Activated T-cell treated with anti-CD3 and anti-CD28 coated beads, Interleukin-2, amount 50 U/mL, for 48 hours (primary cell): ENCODE measurements at regions not wholly inside any gene's neighbourhood (a gene's known extent, or its start where the extent isn't known, plus 50 kb on each side); places are given as distances from the start of the nearest gene placed in this dataset.
A peak's percentile ranks its signal among the peaks of the same experiment; 100 is the strongest.
"Not testable (repeated sequence)": the region's sequence is repeated elsewhere in the genome, so short reads cannot be mapped to it uniquely, and the experiment has no call there.

Experiments
- DNase-seq, 2 experiments: peaks; one replicate each; pipeline ENCODE4 v3.0.0-alpha.2; 2020

DNA sequence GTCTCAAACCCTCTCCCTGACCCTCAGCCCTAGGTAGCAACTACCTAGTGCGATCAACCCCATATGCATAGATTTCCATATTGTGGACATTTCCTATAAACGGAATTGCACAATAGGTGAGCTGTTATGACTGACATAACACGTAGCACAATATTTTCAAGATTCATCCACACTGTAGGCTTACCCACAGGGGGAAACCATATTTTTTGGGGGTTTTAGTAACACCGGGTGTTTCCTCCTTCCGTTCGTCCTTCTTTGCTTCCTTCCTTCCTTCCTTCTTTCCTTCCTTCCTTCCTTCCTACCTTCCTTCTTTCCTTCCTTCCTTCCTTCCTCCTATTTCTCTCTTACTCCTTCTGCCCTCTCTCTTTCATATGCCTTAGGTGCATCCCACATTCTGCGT, 524.2 kb downstream of the CWH43 start:
- DNase-seq: not testable (repeated sequence)

DNA sequence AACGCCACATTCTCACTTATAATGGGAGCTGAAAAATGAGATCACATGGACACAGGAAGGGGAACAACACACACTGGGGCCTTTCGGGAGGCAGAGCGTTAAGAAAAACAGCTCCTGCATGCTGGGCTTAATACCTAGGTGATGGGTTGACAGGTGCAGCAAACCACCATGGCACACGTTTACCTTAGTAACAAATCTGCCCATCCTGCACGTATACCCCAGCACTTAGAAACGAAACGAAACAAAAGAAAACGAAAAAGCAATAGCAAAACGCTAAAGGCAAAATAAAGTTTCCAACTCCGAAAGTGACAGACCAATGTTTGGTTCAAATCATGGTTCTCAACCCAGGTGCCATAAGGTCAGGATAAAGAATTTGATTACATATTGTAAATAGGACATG, 525.3 kb downstream of the CWH43 start:
- DNase-seq: peak in 1 of 2 experiments; percentile 22

DNA sequence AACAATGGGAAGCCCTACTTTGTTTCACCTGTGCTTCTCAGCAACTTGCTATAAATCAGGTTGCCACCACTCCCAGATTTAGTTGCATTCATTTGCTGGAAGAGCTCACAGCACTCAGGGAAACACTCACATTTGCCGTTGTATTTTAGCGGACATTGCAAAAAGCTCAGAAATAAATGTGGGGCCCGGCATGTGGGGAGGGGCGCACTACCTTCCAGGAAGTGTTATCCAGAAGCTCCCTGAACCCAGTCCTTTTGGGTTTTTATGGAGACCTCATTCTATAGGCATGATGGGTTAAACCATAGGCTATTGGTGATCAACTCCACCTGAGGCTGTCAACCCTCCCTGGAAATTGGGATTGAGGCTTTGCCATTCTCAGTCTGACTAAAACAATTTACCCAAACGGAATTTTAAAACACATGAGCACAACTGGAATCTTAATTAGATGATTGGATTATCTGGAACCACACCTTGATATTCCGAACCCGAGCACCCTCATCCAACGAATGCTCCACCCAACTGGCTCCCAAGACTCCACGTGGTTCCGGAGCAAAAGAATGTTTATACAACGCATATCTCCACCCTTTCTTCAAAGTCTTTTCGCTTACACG, 525.9 kb downstream of the CWH43 start:
- DNase-seq: peak in 1 of 2 experiments; percentile 23

DNA sequence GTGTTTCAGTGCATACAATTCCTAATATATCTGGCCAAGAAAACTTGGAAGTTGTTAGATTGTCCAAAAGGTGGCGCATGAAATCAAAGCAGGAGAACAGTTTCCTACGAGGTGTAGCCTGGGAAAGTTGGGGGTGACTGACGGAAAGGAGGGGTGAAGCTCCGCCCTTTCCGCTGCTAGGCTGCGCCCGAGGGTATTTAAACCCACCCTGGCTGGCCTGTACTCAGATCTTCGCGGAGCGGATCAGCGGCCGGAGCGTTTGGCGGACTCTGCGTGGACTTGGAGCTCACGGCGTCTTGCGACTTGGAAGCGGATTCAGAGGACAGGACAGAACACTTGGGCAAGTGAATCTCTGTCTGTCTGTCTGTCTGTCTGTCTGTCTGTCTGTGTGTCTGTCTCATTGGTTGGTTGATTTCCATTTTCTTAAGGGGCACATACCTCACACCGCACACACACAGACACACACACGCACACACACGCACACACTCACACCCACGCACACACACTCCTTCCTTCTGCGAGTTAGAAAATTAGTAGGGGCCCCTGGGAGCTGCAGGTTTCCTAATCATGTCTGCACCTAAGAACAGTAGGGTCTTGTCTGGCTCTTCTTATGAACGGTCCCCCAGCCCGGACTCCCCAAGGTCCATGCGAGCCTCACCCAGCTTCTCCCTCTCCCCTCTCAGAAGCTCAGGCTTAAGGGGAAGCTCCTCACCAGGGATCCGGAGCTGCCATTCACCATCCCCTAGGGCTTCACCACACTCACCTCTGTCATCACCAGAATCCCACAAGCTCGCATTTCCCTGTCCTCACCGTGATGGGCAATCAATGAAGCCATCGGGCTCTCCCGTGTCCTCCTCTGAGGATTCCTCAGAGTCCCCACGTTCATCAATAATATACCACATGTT, 526.8 kb downstream of the CWH43 start:
- peak; percentile 32 to 38 for DNase-seq

DNA sequence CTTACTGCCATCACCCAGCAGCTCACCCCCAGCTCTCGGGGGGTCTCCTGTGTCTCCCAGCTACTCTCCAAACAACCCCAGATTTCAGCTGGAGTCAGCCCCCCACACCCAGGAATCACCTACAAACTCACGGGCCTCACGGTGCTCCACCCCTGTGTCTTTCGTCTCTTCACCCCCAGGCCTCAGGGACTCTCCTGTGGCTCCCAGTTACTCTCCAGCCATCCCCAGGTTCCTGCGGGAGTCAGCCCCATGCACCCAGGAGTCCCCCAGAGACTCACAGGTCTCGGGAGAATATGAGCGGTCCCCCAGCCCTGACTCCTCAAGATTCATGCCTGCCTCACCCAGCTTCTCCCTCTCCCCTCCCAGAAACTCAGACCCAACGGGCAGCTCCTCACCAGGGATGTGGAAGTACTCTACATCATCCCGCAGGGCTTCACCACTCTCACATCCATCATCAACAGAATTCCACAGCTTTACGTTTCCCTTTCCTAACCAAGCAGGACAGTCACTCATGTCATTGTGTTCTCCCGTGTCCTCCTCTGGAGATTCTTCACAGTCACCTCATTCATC, 527.6 kb downstream of the CWH43 start:
- not testable (repeated sequence) for DNase-seq

DNA sequence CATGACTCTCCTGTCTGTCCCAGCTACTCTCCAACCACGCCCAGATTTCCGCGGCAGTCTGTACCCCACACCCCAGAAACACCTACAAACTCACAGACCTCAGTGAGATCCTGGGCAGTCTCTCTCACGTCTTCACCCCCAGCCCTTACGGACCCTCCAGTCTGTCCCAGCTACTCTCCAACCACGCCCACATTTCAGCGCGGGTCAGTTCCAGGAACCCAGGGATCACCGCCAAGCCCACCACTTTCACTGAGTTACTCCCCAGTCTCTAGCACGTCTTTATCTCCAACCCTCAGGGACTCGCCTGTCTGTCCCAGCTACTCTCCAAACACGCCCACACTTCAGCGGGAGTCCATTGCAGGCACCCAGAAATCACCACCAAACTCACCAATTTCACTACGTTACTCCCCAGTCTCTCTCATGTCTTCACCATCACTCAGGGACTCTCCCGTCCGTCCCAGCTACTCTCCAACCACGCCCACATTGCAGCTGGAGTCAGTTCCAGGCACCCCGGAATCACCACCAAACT, 528.2 kb downstream of the CWH43 start:
- peak; percentile 31 for DNase-seq

DNA sequence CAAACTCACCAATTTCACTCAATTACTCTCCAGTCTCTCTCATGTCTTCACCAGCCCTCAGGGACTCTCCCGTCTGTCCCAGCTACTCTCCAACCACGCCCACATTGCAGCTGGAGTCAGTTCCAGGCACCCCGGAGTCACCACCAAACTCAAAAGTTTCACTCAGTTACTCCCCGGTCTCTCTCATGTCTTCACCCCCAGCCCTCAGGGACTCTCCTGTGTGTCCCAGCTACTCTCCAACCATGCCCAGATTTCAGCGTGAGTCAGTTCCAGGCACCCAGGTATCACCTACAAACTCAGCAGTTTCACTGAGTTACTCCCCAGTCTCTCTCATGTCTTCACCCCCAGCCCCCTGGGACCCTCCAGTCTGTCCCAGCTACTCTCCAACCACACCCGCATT, 528.8 kb downstream of the CWH43 start:
- peak; percentile 21 to 23 for DNase-seq

DNA sequence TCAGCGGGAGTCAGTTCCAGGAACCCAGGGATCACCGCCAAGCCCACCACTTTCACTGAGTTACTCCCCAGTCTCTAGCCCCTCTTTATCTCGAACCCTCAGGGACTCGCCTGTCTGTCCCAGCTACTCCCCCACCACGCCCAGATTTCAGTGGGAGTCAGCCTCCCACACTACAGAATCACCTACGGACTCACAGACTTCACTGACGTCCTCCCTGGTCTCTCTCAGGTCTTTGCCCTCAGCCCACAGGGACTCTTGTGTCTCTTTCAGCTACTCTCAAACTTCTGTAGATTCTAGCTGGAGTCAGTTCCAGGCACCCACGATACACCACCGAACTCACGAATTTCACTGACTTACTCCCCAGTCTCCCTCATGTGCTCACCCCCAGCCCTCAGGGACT, 529.2 kb downstream of the CWH43 start:
- not testable (repeated sequence) for DNase-seq

DNA sequence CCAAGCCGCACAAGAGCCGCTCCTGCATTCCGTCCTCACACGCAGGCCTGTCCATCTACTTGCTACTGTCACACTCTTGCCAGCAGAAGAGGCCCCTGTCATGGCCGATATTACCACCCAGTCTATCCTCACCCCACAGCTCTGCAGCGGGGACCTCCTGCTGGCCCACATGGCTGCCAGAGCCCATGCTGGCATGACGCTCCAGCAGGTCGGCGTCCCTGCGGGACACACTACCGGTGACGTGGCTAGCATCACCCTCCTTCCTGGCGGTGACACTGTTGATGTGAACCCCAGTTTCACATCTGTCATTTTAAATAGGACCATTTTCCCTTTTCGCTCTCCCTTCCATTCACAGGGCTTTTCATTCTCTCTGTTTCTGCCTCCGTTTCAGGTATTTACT, 530.0 kb downstream of the CWH43 start:
- DNase-seq: not testable (repeated sequence)

DNA sequence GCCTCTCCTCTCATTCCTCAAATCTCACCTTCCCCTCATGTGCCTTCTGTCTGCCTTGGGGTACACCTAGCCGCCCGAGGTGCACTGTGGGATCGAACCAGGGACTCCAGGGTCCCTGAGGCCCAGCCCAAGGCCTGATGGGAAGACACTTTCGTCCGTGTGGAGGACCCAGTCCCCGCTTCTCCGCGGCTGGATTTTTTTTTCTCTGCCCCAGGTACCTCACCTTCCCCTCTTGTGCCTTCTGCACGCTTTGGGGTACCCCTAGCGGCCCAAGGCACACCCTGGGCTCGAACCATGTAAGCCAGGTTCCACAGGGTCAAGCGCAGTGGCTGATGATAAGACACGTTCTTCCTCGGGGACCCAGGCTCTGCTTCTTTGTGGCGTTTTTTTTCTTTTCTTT, 530.7 kb downstream of the CWH43 start:
- DNase-seq: no peak

DNA sequence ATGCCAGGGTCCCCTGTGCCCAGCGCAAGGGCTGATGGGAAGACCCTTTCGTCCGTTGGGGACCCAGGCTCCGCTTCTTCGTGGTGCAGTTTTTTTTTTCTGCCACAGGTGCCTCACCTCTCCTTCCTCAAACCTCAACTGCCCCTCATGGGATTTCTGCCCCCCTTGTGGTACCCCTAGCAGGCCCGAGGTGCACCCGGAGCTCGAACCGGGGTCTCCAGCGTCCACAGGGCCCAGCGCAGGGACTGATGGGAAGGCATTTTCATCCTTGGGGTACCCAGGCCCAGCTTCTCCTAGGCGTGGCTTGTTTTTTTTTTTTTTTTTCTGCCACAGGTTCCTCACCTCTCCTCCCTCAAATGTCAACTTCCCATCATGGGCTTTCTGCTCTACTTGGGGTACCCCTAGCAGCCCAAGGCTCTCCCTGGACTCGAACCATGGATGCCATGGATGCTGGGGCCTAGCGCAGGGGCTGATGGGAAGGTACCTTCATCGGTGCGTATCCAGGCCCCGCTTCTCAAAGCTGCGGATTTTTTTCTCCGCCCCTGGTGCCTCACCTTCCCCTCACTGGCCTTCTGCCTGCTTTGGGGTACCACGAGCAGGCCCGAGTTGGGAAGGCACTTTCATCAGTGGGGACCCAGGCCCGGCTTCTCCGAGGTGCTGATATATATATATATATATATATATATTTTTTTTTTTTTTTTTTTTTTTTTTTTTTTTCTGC, 531.6 kb downstream of the CWH43 start:
- not testable (repeated sequence) for DNase-seq

DNA sequence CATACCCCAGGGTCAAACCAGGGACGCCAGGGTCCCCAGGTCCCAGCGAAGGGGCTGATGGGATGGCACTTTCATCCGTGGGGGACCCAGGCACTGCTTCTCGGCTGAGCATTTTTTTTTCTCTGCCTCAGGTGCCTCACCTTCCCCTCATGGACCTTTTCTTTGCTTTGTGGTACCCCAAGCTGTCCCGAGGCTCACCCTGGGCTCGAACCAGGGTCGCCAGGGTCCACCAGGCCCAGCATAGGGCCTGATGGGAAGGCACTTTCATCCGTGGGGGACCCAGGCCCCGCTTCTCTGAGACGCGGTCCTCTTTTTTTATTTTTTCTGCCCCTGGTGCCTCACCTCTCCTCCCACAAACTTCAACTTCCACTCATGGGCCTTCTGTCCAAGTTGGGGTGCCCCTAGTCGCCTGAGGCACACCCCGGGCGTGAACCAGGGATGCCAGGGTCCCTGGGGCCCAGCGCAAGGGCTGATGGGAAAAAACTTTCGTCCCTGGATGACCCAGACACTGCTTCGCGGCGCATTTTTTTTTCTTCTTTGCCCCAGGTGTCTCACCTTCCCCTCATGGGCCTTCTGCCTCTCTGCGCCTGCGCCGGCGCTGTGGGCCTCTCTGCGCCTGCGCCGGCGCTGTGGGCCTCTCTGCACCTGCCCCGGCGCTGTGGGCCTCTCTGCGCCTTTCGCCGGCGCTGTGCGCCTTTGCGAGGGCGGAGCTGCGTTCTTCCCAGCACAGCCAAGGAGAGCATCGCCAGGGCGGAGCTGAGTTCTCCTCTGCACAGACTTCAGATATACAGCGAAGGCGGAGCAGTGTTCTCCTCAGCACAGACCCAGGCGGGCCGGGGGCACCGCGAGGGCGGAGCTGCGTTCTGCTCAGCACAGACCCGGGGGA, 533.3 kb downstream of the CWH43 start:
- not testable (repeated sequence) for DNase-seq

DNA sequence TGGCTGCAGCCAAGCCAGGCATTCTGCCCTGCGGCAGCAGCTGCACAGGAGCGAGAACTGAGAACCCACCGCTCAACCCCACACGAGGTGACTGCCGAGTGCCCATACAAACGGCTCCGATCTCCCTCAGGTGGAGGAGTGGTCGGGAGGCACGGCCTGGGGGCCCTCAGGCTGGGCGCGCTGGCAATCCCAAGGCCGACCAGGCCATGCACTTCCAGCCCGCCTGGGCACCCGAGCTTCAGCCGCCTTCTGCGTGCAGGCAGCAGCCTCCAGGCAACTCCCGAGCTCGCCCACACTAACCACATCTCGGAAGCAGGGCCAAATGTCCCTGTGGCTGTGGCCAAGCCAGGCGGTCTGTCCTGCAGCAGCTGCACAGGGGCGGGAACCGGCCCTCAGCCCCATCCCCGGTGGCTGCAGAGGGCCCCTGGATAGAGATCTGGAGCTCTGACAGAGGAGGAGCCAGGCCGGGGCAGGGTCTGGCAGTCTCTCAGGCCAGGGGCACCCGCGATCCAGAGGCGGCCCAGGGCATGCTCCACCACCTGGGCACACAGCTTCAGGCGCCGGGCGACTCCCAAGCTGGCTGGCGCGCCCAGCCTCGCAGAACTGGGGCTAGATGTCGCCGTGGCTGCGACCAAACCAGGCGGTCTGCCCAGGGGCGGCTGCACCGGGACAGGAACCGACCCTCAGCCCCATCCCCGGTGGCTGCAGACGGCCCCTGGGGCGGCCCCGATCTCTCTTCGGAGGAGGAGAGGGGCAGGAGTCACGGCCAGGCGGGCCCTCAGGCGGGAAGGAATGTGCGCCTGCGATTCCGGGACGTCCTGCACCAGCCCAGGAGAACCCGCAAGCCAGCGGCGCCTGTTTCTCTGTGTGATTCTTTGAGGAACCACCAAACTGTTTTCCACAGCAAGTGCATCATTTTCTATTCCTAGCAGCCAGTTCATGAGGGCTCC, 538.0 kb downstream of the CWH43 start:
- DNase-seq: not testable (repeated sequence)

DNA sequence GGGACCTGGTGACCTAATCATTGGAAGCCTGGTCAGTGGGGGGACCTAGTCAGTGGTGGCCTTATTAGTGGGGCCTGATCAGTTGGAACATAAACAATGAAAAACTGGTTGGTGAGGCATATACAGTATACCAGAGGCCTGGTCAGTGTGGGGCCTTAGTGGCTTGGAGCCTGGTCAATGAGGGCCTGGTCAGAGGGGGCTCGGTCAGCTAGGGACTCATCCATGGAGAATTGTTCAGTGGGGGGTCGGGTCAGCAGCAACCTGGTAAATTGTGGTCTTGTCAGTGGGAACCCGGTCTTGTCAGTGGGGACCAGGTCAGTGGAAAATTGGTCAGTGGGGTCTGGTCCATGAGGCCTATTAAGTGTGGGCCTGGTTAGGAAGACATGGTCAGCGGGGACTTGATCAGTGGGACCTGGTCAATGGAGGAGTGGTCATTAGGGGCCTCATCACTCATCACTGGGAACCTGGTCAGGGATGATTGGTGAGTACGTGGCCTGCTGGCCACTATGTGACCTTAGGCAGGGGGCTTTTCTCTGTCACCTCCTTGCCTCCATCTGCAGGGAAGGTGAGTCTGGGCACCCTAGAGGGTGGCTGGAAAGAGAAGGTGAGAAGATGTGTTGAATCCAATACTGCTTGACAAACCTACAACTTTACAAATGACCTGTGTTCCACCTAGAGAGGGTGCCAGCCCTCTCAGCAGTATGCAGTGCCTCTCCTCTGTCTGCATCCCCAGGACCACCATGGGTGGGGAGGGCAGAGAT, 573.0 kb downstream of the CWH43 start:
- DNase-seq: not testable (repeated sequence)

DNA sequence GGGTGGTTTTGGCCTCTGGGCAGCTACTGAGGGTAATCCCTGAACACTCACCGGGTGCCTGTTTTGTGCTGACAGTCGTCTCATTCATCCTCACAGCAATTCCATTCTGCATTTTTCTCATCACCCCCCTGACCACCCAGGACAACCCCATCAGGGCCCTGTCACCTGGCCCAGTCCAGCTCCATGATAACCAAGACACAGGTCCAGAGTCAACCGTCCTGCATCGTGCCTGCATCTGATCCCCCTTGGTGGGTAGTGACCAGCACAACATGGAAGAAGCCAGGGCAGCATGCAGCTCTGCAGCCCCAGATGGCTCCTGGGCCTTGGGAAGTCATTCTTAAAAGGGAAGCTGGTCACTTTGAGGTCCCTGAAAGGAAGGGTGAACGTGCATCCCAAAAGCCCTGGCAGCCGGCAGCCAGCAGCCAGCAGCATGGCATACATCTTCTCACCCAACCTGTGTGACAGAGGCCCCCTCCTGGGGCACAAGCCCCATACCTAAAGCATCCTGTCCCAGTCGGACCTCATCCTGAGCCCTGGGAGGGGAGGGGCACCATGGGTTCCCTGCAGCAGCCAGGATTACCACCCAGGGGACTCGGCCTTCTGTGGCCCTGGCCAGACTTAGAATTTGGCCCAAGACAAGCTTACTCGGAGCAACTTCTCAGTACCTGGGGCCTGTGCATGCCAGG, 574.2 kb downstream of the CWH43 start:
- DNase-seq: not testable (repeated sequence)

DNA sequence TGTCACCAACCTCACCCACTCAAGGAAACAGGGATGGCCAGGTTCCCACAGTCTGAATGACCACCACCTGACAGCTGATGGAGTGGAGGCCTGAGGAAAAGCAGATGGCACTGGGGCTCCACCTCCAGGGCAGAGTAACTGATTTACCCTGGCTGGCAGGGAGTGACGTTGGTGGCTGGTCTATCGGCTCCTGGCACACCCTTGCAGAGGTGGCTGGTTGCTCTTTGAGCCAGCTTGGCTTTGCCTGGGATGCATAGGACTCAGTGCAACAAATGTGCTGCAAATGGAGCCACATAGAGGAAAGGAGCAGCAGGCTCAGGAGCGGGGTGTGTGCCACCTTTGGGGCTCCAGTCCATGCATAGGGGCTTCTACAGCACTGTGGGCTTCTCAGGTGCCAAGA, 574.8 kb downstream of the CWH43 start:
- not testable (repeated sequence) for DNase-seq

DNA sequence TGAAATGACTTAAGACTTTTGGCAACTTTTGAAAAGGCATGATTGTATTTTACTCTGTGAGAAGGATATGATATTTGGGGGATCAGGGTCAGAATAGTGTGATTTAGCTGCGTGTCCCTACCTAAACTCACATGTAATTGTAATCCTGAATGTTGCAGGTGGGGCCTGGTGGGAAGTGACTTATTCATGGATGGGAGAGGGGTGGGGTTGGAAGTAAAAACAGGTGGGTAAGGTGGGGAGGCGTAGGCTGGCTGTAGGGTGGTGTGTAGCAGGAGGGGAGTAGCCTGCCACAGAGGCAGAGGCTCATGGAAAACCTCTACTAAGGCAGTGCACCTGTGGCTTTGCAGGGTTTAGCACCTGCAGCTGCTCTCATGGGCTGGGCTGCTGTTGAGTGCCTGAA, 584.2 kb downstream of the CWH43 start:
- DNase-seq: not testable (repeated sequence)

DNA sequence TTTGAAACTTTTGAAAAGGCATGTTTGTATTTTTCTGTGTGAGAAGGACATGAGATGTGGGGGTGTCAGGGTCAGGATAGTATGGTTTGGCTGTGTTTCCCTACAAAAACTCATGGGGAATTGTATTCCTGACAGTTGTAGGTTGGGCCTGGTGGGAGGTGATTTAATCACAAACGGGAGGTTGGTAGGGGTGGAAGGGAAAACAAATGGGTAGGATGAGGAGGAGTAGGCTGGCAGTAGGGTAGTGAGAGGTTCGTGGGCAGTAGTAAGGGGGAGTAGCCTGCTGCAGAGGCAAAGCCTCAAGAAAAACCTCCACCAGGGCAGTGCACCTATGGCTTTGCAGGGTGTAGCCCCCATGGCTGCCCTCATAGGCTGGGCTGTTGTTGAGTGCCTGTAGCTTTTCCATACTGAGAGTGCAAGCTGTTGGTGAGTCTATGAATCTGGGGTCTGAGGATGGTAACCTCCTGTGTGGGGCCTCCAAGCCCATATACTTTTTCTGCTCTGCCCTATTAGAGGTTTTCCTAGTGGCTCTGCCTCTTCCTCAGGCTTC, 587.7 kb downstream of the CWH43 start:
- DNase-seq: not testable (repeated sequence)

DNA sequence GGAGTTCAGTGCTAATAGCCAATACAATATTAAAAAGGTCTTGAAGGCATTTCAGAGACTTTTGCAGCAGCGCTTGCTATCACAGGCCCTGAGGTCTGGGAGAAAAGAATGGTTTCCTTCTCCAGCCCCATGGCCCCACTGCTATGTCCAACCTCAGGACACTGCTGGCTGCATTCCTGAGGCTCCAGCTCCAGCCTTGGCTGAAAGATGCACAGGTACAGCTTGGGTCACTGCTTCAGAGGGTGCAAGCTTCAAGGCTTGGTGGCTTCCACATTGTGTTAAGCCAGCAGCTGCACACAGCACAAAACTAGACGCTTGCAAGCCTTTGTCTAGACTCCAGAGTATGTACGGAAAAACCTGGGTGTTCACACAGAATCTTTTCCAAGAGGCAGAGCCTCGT, 589.2 kb downstream of the CWH43 start:
- not testable (repeated sequence) for DNase-seq
